Left colon (tissue), 2 donors: ENCODE measurements at regions not wholly inside any gene's neighbourhood (a gene's known extent, or its start where the extent isn't known, plus 50 kb on each side); places are given as distances from the start of the nearest gene placed in this dataset.

ENCODE experiments used
- ATAC-seq: fragments of 200-7000 bp; cut with Tn5 transposase; one replicate; pipeline ENCODE4 v1.9.1; 2020; ENCODE audit warnings: mild to moderate bottlenecking, moderate library complexity
- DNase-seq, 2 donors: peaks; one replicate each; pipeline ENCODE4 v3.0.0-alpha.2; 2020
- intact Hi-C, 2 donors: fragments of 100-400 bp; cut with DNase I in 1 of 2; cut with micrococcal nuclease in 1 of 2; formaldehyde crosslinking; loops; one replicate each; pipeline versions ENCODE4 v1.11.2 to v1.14.0; 2022; cut with DNase I, micrococcal nuclease
- donor health status: DM: no; HTN: no; CAD: no.
- donor health status: DM: yes; HTN: yes; CAD: no.

DNA sequence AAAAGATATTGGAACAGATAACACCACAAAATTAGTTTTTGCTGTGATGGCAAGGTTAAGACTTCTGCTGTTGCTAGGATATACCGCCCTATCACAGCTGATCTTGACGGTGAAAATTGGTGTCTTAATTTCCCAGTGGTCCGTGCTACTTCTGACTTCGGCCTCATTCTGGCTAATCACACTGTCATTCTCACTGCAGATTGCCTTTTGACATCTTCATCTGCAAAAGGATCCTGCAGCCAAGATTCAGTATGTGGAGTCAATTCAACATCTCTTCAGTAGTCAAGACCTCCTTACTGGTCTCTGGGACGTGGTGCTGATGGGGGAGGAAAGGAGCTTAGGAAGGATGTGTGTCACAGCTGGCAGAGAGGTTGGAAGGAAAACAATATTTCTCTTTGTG lies 438.6 kb downstream of the WDR72 start:
- no peak for ATAC-seq
- no peak for DNase-seq
- intact Hi-C loops = no loop called here

GRCh38 chr15:53312707-53313106 lies 446.8 kb downstream of the WDR72 start:
- intact Hi-C loops = no loop called here
- ATAC-seq = no peak

GRCh38 chr15:53310709-53311108 lies 448.8 kb downstream of the WDR72 start:
- ATAC-seq (no peak), DNase-seq (no peak)
- intact Hi-C loops = no loop called here

More at GRCh38 chr15:53312707-53313106, 446.8 kb downstream of the WDR72 start:
- no peak for DNase-seq

DNA sequence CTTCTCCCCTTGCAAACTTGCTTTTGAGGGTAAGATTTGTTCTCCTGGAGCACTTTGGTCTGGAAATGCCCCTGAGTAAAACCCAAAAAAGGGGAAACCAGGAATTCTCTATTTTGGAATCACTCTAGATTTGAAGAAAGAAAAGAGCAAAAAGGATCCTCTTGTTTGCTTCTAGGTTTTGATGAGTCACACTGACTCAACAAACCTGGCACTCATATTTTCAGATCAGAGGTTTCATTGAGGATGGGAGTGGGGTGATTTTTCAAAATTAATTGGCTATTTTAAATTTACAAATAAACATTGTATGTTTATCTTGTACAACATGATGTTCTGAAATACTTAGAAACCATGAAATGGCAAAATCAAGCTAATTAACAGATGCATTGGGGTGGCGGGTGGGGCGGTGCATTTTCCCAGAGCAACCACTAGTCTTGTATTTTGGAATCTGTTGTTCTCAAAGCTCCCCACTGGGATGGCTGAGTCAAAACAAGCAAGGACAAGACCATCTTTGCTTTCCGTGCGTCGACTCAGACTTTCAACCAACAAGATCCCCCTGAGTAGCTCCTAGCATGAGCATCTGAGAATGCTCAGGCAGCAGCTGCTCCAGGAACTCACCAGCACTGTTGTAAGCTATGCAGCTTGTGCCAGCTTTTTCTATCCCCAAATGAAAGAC lies 451.4 kb downstream of the WDR72 start:
- DNase-seq (no peak), ATAC-seq (no peak)
- intact Hi-C loops = no loop called here

DNA sequence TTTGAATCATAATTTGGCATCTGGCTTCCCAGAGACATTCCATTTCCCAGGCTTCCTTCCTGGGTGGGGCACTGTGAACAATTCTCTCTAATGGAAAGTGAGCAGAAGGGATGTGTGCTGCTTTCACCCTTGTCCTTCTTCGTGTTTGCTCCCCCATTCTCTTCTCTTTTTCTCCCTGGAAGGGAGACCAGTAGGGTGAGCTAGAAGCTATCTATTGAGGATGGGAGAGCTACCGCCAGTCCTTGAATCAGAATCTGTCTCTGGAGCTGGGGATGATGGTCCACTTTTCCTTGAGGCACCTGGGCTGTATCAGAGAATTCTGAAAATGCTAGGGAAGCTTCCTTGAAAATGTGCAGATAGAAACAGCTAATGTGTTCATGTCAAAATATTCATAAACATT lies 453.9 kb downstream of the WDR72 start:
- intact Hi-C loops = no loop called here
- ATAC-seq (no peak), DNase-seq (no peak)

- no peak for DNase-seq
- intact Hi-C loops = no loop called here
- ATAC-seq = no peak
These were observed 454.4 kb downstream of the WDR72 start for GRCh38 chr15:53305101-53305500.

DNA sequence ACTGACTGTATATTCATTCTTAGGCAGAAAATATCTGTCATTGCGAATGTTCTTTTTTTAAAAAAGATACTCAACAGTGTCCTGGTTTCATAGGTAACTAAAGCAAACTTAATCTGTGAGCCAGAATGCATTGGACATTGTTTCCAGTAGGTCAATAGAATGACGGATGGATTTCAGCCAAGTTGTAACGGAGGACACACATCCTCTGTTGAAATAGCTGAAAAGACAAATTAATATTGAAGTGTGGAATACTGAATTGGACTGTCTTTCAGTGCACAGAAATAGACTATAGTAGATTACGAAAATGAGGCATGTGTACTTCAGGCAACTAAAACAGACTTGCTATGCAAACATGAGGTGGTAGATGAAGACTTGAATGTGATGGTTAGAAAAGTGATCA lies 461.6 kb downstream of the WDR72 start:
- ATAC-seq (no peak), DNase-seq (no peak)
- intact Hi-C loops = no loop called here

DNA sequence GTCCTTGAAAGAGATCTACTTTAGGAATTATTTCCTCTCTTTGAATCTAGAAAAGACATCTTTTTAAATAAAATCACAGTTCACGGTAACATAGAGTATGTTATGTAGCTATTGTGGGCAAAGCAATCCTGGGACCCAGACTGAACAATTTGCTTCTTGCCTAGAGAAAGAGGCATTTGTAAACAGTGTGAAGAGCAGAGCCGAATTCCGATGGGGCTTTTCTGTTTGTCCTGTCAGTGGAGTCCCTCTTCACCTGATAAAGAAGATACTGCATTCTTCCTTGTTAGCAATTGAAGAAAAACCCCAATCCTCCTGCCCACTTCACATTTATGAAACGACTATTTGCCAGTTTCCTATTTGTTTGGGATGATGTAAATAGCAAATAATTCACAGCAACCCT lies 462.9 kb downstream of the WDR72 start:
- intact Hi-C loops = no loop called here
- ATAC-seq = no peak

GRCh38 chr15:53295574-53295973 lies 463.9 kb downstream of the WDR72 start:
- ATAC-seq = no peak
- intact Hi-C loops = no loop called here
- DNase-seq = no peak

More for the DNA sequence above, 462.9 kb downstream of the WDR72 start:
- DNase-seq = no peak

GRCh38 chr15:53288542-53288941 lies 470.9 kb downstream of the WDR72 start:
- DNase-seq (no peak), ATAC-seq (no peak)
- intact Hi-C loops = no loop called here

DNA sequence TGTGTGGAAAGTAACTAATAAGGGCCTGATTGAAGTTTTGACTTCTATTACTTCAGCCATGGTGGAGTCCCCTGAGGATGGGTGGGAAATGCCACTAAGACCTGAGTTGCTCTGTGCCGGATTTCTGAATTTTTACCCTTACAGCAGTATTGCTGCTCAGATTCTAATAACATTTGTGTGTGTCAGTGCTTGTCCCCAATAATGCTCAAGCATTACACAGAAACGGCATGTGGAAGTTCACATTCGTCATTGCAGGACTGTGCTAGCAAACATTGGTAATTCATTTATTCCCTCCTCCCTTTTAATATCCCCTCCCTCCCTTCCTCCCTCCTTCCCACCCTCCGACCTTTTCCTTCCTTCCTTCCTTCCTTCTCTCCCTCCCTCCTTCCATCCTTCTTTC lies 484.5 kb upstream of the ONECUT1 start:
- ATAC-seq (no peak), DNase-seq (no peak)
- intact Hi-C loops = no loop called here

- ATAC-seq (no peak), DNase-seq (no peak)
- intact Hi-C loops = no loop called here
These were observed 482.0 kb upstream of the ONECUT1 start for GRCh38 chr15:53272116-53272515.

DNA sequence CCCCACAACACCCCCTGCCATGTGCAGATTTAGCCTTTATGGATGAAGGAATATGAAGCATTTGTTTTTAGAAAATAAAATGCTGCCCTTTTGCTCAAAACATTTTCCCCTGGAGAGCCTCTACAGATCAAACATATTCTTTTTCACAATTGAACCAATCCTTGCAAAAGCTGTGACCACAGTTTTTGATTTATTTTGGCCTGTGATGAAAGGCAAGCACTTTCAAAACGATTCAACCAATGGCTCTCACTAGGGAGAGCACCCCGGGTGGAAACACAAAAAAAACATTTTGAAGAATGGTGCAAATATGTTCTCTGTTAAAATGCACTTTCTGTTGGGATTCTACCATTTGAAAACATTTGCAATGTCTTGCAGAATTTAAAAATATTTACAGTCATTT lies 476.0 kb upstream of the ONECUT1 start:
- intact Hi-C loops = no loop called here
- no peak for ATAC-seq
- DNase-seq = no peak

DNA sequence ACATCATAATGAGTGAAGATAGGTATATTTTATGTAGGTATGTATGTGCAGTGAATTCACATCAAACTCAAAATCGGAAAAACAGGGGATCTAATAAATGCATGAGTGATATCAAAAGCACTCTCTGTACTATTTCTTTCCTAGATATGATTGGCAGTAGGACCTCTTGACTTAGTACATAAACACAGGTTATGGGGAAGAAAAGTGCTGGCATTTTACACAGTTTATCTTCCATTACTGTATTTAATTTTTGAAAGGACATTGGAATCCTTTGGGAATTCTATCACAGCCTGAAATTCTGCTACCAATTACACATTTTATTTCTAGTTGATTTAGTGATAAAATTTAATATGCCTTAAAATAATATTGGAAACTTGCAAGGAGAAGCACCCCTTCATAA lies 470.5 kb upstream of the ONECUT1 start:
- DNase-seq = no peak
- ATAC-seq = no peak
- intact Hi-C loops = no loop called here

- no peak for ATAC-seq
- intact Hi-C loops = no loop called here
- DNase-seq = no peak
These were observed 466.3 kb upstream of the ONECUT1 start for GRCh38 chr15:53256457-53256856.

DNA sequence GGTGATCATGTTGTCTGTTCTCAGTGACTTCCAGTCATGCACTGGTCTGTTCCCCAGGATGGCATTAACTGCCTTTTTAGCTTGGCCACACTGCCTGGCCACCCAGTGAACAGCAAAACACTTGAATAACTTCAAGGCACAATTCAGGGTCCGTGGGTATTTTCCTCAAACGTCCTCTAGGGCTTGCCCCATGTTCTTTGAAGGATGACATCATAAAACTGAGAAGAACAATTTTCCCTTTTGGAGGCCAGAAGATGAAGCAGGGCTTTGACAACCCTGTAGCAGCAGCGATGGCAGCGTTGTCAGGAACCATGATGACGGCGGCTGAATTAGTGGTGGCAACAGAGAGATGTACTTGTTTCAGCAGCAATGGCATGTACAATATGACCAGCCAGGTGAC lies 465.9 kb upstream of the ONECUT1 start:
- ATAC-seq (no peak), DNase-seq (no peak)
- intact Hi-C loops = no loop called here

GRCh38 chr15:53251996-53252395 lies 461.9 kb upstream of the ONECUT1 start:
- DNase-seq (no peak), ATAC-seq (no peak)
- intact Hi-C loops = no loop called here

DNA sequence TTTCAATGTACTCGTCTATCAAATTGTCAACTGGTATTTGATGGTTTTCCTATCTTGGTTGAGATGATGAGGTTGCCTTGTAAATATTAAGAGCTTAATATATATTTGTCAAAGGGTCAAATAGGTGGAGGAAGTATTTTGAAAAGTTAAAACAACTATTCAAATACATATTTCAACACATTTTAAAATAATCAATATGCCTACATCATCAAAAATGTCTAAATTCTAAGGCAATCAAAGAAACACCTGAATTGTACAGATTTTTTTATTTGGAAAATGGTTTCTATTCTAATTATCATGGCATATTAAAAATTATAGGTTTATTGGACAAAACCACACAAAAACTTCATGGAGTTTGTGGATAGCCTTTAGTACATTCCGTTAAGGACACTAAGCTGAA lies 461.4 kb upstream of the ONECUT1 start:
- ATAC-seq (no peak), DNase-seq (no peak)
- intact Hi-C loops = no loop called here

GRCh38 chr15:53247041-53247708 lies 457.0 kb upstream of the ONECUT1 start:
- intact Hi-C loops = no loop called here
- DNase-seq (no peak), ATAC-seq (no peak)

DNA sequence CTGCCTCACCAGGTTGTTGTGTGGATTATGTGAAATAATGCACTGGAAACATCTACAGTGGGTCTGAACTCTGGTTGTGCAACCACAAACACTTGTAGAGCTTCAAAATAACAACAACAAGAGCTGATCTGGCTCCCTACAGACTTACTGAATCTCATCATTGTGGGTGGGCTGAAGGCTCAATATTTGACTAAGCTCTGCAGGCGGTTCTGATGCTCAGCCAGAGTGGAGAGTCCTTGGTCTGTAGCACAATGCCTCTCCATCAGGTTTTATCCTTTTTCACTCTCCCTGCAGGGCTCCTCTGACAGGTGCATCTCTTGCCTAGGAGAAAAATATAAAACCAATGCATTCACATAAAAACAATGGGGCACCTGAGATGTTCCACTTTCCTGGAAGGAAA lies 456.3 kb upstream of the ONECUT1 start:
- ATAC-seq (no peak), DNase-seq (no peak)
- intact Hi-C loops = no loop called here

GRCh38 chr15:53233801-53234200 lies 443.7 kb upstream of the ONECUT1 start:
- intact Hi-C loops = no loop called here
- ATAC-seq = no peak
- DNase-seq = no peak
